Limb (tissue), 2 donors: ENCODE measurements at regions not wholly inside any gene's neighbourhood (a gene's known extent, or its start where the extent isn't known, plus 50 kb on each side); places are given as distances from the start of the nearest gene placed in this dataset.

Experiments used
- DNase-seq, 2 donors: peaks; one replicate each; pipeline ENCODE4 v3.0.0-alpha.2; 2016; ENCODE audit errors: extremely low spot score in 2 of 2

DNA sequence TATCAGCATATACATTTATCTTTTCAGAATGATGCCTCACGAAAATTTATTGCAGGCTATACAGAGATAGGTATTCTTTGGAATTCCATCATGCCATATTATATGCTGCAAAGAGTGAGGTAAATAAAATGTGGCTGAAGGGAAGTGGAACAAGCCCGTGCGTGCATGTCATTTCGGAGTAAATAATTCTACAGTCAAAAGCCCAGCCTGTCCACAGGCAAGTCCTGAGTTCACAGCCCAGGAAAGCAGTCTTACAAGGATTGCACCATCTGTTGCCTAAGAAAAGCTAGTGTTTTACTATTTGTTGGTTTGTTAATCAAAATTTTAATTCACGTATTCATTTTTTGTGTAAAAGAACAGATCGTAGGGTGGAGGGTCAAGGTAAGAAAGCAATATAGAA lies 292.4 kb upstream of the AKR1E2 start:
- no peak for DNase-seq

DNA sequence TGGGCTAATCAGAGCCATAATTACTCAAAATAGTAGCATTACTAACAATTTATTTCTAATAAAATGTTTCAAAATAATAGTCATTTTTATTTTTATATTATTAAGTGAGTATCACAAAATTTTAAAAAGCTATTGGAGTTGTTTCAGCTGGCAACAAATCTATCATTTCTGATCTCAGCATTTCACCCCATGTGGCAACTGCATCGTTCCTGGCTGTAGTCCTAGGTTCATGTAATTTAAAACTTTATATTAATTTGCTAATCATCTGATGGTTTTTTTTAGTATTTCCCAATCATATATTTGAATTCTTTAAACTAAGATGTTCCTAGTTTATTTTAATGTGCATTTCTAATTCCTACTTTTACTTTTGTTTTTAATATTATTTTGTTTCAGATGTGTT lies 293.0 kb upstream of the AKR1E2 start:
- DNase-seq = no peak

DNA sequence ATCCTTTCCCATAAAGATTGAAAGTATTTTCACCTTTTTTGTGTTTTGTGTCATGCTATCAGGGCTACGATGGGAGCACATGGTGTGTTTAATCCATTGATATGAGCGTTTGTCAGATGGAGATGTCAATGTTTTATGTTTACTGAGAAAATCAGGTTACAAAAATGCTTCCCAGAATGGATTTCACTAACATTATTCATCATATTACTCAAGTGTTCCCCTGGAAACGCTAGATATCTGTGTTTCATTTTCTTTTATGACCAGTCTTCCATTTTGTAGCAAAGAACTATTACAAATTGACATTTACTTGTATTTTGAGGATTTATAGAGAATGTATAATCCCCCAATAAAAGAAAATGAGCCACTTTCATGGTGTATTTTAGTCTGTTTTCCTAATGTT lies 293.5 kb upstream of the AKR1E2 start:
- no peak for DNase-seq

DNA sequence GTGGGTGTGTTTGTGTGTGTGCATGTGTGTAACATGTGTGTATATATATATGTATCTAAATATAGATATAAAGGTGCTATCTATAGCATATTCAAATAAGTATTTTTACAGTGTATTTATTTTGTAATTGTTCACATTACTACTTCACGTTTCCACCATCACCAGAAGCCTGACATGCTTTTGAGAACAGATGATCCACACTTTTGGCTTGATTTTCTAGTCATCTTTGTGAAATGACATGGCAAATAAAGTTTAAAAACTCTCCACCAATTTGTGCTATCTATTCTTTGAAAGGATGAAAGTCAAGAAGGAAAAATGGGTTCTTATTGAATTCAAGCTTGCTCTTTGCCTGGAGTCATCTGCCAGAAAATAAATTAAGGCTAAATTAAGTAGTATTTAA lies 294.0 kb upstream of the AKR1E2 start:
- DNase-seq = no peak

DNA sequence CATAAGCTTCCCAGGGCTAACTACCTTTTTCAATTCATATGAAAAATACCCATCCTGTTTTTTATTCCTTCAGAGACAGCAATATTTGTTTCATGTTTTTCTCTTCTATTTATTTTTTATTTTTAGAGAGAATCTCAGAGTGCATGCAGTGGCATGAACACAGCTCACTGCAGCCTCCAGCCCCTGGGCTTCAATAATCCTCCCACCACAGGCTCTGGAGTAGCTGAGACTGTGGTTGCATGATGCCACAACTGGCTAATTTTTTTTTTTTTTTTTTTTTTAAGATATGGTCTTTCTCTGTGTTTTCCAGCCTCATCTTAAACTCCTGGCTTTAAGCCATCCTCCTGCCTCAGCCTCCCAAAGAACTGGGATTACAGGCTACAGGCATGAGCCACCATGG lies 296.7 kb upstream of the AKR1E2 start:
- no peak for DNase-seq

DNA sequence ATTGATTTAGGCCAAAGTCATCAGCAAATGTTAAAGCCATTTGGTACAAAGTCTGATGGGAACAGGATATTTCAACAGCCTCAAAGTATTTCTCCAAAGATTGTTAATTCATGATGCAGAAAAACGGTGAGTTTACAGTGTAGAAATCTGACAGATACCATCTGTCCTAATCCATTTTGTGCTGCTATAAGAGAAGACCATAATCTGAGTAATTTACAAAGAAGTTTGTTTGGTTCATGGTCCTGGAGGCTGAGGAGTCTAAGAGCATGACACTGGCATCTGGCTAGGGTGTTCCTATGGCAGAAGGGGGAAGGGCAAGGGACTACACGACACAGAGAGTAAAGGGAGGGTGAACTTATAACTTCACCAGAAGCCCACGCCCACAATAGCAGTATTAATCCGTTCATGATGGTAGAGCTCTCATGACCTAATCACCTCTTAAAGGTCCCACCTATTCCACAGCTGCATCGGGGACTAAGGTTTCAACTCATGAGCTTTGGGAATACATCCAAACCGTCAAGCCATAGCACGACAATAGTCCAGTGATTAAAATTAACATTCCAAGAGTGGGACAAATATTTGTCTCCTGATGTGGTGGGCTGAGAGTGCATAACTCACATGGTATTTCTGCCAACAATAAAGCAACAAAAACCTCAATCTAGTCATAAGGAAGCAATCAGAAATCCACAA lies 298.6 kb upstream of the AKR1E2 start:
- DNase-seq = peak in 1 of 2 donors; percentile 34

DNA sequence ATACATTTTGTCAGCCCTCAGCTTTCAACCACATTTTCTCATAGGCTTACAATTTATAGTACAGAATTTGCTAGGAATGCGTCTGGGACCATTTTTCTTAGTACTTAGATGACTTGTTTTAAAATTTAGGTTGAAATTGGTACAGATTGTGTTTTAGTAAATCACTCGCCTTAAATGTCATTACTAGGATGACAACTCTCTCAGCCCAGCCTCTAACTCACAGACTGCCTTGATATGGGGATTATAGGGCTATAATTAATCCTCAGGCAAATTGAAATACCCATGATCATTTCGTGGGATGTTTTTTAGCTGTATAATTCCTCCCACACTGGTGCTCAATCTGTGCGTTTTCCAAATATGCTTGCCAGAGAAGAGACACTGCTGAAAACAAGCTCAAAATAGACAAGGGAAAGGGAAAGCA lies 299.7 kb upstream of the AKR1E2 start:
- DNase-seq = no peak

DNA sequence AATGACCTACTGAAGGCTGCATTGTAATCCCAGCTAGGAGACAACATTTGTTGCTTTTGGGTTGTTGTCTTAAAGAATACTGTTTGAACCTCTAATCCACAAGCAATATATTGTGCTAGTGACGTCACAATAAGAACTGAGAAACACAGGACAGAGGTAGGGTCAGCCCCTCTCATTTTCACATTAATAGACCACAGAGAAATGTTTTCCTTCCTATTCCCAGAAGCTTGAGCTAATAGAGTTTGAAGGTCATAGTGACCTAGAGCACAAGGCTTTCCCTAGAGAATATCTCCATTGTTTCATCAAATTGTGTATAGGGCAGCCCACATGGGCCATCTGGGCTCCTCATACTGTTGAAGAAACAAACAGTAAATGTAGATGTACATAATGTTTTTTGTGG lies 300.9 kb upstream of the AKR1E2 start:
- no peak for DNase-seq

DNA sequence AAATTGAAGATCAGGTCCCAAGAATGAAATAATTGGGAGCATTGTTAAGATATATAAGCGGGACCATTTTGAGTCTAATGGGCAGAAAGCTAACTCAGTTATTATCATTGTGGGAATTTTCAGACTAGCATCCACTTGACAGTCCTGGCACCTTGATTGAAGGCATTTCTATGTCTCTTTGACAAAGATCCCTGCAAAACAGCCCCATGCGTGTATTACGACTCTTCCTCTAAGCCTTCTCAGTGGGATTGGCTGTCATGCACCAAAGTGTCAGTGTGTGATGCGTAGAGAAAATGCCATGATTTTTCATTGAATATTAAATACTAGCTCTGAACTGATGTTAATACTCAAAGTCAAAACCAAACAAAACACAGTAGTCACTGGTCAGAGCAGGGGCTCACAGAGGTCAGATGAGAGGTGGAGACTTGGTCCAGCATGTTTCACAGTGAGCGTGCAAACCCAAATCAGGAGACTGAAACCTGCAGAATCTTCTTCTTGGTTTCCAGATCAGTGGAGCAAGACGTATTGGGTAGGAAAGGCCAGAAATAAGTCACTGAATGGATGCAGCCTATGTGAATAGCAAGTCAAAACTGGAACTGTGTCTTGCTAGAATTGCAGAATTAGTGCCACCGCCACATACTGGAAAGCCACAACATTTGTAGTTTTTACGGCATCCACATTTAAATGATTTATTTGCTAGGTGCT lies 303.6 kb upstream of the AKR1E2 start:
- no peak for DNase-seq

DNA sequence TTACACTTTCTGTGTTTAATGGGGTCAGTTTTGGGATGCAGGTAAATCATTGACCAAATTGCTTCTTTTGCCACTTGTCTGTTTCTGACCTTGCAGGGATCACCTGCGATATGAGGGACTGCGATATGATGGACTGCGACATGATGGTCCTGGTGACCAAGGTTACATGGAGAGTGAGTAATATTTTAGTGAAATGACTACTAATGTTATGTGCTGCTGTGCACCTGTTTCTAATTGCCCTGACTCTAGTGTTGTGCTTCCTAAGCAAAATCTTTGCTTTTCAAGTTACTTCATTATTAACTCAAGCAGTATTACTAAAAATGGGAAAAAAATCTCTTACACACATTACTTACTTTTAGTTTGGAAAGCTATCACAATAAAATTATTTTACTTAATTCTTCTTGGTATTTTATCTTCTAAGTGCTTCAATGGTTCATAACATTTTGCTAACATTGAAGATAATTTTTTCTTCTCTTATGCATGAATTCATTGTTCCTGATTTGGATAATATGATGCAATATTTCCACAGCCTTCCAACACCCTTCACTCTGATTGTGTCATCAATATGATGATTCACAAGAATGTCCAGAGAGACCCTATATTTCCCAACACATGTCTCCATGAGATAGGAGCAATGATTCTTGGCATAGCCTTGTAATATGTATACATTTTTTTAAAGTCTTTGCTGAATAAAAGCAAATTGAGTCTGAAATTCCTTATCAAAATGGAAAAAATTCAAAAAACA lies 306.2 kb upstream of the AKR1E2 start:
- no peak for DNase-seq

DNA sequence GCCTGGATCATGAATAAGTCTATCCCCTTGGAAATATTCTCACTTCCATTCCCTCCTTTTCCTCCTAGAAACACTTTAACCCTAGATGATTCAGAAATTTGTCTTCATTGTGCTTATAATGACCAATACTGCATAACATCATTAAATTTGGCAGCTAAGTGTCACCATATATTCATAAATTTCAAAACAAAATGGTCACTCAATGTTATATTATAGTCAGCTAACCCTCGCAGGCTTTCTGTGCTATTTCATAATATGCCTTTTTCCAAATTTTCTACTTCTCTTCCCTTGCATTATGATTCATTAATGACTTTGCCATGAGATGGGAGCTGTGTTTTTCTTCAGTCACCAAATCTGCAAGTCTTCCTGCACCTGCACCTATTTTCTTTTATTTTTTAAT lies 308.3 kb upstream of the AKR1E2 start:
- no peak for DNase-seq

DNA sequence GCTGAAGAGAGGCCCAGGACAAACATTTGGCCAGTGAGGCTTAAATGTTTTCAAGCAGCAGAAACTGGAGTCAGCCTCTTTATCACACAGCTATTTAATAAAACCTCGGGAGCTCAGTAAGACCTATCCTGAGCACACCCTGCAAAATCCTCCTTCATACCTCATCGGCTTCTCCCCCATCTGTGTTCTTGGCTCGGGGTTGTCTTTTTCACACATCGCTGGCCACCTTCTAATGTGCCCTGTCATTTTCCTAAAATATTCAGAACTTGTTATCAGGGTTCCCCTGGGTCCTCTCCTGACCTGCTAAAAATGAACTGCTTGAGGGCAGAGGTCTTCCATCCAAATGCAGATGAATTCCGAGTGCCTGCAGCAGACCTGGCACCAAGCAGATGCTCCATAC lies 310.3 kb upstream of the AKR1E2 start:
- no peak for DNase-seq

DNA sequence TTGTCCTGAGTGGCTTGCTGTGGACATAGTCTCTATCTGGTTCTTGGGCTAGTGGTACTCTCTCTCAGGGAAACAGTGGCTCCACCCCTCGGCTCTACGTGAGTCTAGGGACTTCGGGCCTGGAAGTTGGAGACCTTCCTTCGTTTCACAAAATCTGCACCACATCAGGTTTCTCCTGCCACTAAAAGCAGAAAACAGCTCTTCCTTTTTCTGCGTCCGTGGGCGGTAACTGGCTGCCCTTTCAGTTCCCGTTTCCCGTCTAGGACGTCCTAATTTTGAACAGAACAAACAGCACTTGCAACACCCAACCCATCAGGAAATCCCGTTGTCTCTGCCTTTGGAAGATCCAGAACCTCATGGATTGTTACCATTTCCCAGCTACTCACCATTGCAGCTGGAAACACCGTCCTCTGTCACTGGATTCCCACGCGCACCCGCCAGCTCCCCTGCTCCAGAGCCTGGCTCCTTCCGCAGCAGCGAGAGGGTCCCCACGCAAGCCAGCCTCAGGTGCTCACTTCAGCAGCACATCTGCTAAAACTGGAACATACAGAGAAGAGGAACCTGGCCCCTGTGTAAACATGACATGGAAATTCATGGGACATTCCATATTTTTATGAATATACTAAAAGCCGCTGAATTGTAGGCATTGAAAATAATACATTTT lies 311.4 kb upstream of the AKR1E2 start:
- no peak for DNase-seq

DNA sequence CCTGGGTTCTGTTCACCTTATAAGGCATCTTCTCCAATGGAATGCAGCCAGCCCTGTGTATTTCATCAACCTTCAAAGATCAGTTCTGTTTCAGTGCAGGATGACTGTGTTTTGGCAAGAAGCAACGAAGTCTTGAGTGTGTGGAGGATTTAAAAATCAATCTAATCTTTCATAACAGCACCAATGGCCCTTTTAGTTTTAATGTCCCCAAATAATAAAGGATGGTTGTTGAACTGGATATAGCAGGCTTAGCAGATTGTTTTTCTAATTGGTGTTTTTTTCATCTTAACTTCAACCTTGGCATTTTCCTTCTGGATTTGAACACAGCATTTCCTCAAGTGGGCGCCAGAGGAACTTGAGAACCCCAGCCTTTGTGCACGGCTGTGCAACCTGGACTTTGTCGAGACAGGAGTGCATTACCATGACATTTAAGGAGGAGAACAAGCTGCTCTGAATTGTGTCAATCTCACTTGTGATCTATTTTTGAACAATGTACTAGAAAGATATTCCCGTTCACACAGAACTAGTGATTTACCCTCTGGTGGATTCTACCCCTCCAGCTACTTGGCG lies 313.3 kb upstream of the AKR1E2 start:
- peak in 1 of 2 donors; percentile 47 for DNase-seq

DNA sequence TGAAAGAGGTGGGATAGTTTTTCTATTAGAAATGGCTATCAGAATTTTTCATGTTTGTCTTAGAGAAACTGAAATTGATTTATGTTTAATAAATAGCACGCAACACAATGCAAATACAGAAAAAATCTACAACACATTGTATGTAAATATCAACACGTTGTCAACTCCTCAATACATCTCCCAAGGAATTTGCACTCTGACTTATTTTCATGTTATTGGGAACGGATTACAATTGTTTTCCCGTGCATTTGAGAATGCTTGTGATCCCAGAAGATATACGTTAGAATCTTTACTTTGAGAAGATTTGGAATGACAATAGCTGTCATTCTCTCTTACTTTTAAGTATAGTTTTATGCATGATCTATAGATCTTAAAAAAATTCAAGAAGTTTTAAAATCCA lies 313.8 kb upstream of the AKR1E2 start:
- DNase-seq = no peak

DNA sequence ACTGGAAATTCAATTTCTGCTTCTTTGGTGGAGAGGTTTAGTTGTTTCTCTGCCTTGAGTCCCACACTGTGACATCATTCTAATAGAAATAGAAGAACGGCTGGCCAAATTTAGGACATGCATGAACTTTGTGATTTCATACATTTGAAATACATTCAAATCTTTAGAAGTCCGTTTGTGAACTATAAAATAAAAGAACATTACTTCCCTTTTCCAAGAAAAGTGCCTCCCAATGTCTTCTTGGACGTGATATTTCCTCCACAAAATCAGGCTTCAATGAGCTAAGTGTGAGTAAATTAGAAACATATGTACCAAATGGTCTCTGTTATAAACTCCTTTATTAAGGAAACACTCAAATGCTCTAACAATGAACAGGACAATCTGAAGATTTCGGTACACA lies 314.5 kb upstream of the AKR1E2 start:
- peak in 1 of 2 donors; percentile 82 for DNase-seq

DNA sequence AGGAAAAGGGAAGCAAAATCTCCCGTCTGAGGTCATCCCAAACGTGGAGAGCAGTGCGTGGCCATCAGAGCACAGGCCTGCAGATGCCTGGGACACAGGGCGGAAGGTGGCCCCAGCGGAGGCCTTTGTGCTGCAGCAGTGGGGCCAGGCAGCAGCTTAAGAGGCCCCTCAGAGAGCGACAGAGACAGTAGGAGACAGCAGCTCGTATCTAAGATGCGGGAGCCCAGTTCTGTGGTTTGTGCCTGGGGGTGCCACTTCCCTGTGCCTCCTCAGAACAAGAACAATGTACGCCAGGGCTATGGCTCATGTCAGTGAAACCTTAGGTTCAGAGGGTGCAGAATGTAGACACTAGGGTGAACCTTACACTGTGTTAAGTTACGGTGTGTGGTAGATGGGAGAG lies 316.6 kb upstream of the AKR1E2 start:
- DNase-seq = no peak

DNA sequence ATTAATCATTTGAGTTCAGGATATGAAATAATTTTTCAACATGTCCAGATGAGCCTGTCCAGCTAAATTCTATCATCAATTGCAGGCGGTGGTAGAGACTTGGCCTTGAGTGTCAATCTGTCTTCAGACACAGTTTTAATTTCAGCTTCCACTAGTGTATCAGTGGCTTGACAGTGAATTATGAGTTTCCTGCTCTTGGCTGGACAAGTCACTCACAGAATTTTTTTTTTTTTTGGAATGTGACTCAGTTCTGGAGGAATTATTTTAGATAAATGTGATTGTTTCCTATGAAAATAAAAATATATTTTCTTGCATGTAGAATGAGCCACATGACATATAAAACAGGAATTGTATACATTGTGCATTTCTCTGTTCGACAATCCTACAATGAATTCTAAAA lies 319.9 kb upstream of the AKR1E2 start:
- no peak for DNase-seq

DNA sequence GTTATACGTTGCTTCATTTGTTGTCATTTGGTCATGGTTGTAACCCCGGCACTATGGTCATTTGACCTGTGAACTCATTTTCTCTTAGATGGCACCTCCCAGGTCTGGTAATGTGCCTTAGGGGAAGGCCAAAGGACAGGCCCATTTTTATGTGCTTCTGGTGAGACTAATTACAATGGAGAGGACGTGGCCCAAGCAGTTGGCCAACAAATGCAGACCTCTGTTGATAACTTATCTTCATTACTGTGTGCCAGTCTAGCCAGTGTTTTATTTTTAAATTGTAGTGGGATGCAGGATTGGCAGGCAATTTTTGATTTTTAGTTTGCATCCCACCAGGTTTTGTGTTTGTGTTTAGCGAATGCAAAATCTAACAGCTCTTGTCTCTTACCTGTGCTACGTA lies 321.5 kb upstream of the AKR1E2 start:
- no peak for DNase-seq

DNA sequence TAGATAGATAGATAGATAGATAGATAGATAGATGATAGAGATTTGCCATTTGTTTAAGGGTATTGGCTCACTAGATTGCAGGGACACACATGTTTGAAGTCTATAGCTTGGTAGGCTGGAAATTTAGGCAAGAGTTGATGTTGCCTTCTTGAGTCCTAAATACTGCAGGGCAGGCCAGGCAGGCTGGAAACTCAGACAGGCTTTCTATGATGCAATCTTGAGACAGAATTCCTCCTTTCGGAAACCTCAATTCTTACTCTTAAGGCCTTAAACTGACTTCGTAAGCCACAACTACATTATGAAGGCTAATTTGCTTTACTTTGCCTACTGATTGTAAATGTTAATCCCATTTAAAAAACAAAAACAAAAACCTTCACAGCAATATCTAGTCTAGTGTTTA lies 322.9 kb upstream of the AKR1E2 start:
- no peak for DNase-seq

DNA sequence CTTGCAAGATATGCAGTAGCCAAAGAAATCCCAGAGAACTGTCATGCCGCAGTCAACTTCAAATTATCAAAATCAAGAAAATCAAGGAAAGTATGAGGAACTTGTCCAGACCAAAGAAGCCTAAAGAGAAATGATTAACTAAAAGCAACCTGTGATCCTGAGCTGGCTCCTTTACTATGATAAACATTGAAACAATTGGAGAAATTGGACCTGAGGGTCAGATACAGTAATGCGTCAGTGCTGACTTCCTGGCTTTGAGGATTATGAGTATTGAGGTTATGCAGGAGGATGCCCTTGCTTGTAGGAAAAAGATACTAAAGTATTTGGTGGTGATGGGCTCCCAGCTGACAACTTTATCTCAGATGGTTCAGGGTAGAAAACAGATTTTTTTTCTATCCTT lies 324.7 kb upstream of the AKR1E2 start:
- DNase-seq = no peak
